ENCODE measurements at regions not wholly inside any gene's neighbourhood (a gene's known extent, or its start where the extent isn't known, plus 50 kb on each side); places are given as distances from the start of the nearest gene placed in this dataset.

- no peak for DNase-seq (ENCODE audit: low spot score)
Measured at GRCh38 chr6:98136333-98136732, 698.0 kb upstream of the POU3F2 start.

GRCh38 chr6:98137391-98137790 lies 697.0 kb upstream of the POU3F2 start:
- peak; percentile 47 for DNase-seq (ENCODE audit: low spot score)

GRCh38 chr6:98142839-98143238 lies 691.5 kb upstream of the POU3F2 start:
- DNase-seq (ENCODE audit: low spot score), result no peak

- DNase-seq (ENCODE audit: low spot score), result no peak
Measured at GRCh38 chr6:98146656-98147055, 687.7 kb upstream of the POU3F2 start.

GRCh38 chr6:98156580-98156979 lies 677.8 kb upstream of the POU3F2 start:
- no peak for DNase-seq (ENCODE audit: low spot score)

- no peak for DNase-seq (ENCODE audit: low spot score)
Measured at GRCh38 chr6:98179606-98180005, 654.8 kb upstream of the POU3F2 start.

GRCh38 chr6:98200084-98200483 lies 634.3 kb upstream of the POU3F2 start:
- no peak for DNase-seq (ENCODE audit: low spot score)

- DNase-seq (ENCODE audit: low spot score), result no peak
Measured at GRCh38 chr6:98203170-98203806, 631.1 kb upstream of the POU3F2 start.

- no peak for DNase-seq (ENCODE audit: low spot score)
Measured at GRCh38 chr6:98212468-98212867, 621.9 kb upstream of the POU3F2 start.

GRCh38 chr6:98215531-98215930 lies 618.8 kb upstream of the POU3F2 start:
- no peak for DNase-seq (ENCODE audit: low spot score)

- DNase-seq (ENCODE audit: low spot score), result no peak
Measured at GRCh38 chr6:98230250-98230649, 604.1 kb upstream of the POU3F2 start.

- no peak for DNase-seq (ENCODE audit: low spot score)
Measured at GRCh38 chr6:98239057-98239456, 595.3 kb upstream of the POU3F2 start.

- no peak for DNase-seq (ENCODE audit: low spot score)
Measured at GRCh38 chr6:98241630-98242029, 592.7 kb upstream of the POU3F2 start.

- no peak for DNase-seq (ENCODE audit: low spot score)
Measured at GRCh38 chr6:98254624-98255023, 579.8 kb upstream of the POU3F2 start.

GRCh38 chr6:98260382-98260781 lies 574.0 kb upstream of the POU3F2 start:
- DNase-seq (ENCODE audit: low spot score), result no peak

- no peak for DNase-seq (ENCODE audit: low spot score)
Measured at GRCh38 chr6:98272060-98272459, 562.3 kb upstream of the POU3F2 start.

GRCh38 chr6:98274691-98275090 lies 559.7 kb upstream of the POU3F2 start:
- no peak for DNase-seq (ENCODE audit: low spot score)

GRCh38 chr6:98280492-98280891 lies 553.9 kb upstream of the POU3F2 start:
- no peak for DNase-seq (ENCODE audit: low spot score)

GRCh38 chr6:98286620-98287019 lies 547.8 kb upstream of the POU3F2 start:
- DNase-seq (ENCODE audit: low spot score), result no peak

GRCh38 chr6:98287876-98288275 lies 546.5 kb upstream of the POU3F2 start:
- DNase-seq (ENCODE audit: low spot score), result no peak

- no peak for DNase-seq (ENCODE audit: low spot score)
Measured at GRCh38 chr6:98292810-98293209, 541.6 kb upstream of the POU3F2 start.

GRCh38 chr6:98295515-98296175 lies 538.7 kb upstream of the POU3F2 start:
- peak; percentile 63 for DNase-seq (ENCODE audit: low spot score)

GRCh38 chr6:98308564-98308963 lies 525.8 kb upstream of the POU3F2 start:
- DNase-seq (ENCODE audit: low spot score), result no peak

- DNase-seq (ENCODE audit: low spot score), result no peak
Measured at GRCh38 chr6:98310443-98310842, 523.9 kb upstream of the POU3F2 start.
